IMR-90 (cell line): ENCODE measurements at regions not wholly inside any gene's neighbourhood (a gene's known extent, or its start where the extent isn't known, plus 50 kb on each side); places are given as distances from the start of the nearest gene placed in this dataset.

Source experiments
- BHLHE40 ChIP-seq: fragments of 150-350 bp; IDR thresholded peaks from 2 replicates; pipeline ENCODE4 v1.6.1; 2016; ENCODE audit warnings: mild to moderate bottlenecking, low read depth, low read length
- CEBPB ChIP-seq: IDR thresholded peaks from 2 replicates; pipeline ENCODE4 v1.6.1; 2012; ENCODE audit warnings: low read depth, low read length, improper control_type of control experiment
- CHD1 ChIP-seq: IDR thresholded peaks from 2 replicates; pipeline ENCODE4 v1.6.1; 2012; ENCODE audit warnings: low read depth, low read length, improper control_type of control experiment
- CTCF ChIP-seq: conservative IDR thresholded peaks from 2 replicates; pipeline ENCODE4 v1.5.1; 2012; ENCODE audit warnings: mild to moderate bottlenecking, low read depth, low read length, improper control_type of control experiment
- ELK1 ChIP-seq: fragments of 150-350 bp; IDR thresholded peaks from 2 replicates; pipeline ENCODE4 v1.6.1; 2016; ENCODE audit warnings: low read depth, mild to moderate bottlenecking, low read length, moderate library complexity, borderline replicate concordance
- MAFK ChIP-seq: IDR thresholded peaks from 2 replicates; pipeline ENCODE4 v1.6.1; 2012; ENCODE audit warnings: low read depth, low read length, improper control_type of control experiment
- MAZ ChIP-seq: IDR thresholded peaks from 2 replicates; pipeline ENCODE4 v1.6.1; 2012; ENCODE audit warnings: low read depth, mild to moderate bottlenecking, low read length, improper control_type of control experiment, moderate library complexity, borderline replicate concordance
- MXI1 ChIP-seq: IDR thresholded peaks from 2 replicates; pipeline ENCODE4 v1.6.1; 2012; ENCODE audit warnings: low read depth, mild to moderate bottlenecking, low read length, moderate library complexity, borderline replicate concordance
- POLR2A ChIP-seq: IDR thresholded peaks from 2 replicates; pipeline ENCODE4 v1.6.1; 2012; ENCODE audit warnings: mild to moderate bottlenecking, low read depth, low read length
- RAD21 ChIP-seq: IDR thresholded peaks from 2 replicates; pipeline ENCODE4 v1.6.1; 2012; ENCODE audit warnings: low read length, improper control_type of control experiment
- RCOR1 ChIP-seq: IDR thresholded peaks from 2 replicates; pipeline ENCODE4 v1.6.1; 2012; ENCODE audit warnings: mild to moderate bottlenecking, low read length, improper control_type of control experiment; ENCODE audit not compliant: insufficient replicate concordance
- RFX5 ChIP-seq: IDR thresholded peaks from 2 replicates; pipeline ENCODE4 v1.8.0; 2012; ENCODE audit warnings: low read depth, mild to moderate bottlenecking, low read length, moderate library complexity
- SMC3 ChIP-seq: fragments of 150-350 bp; IDR thresholded peaks from 2 replicates; pipeline ENCODE4 v1.6.1; 2016; ENCODE audit warnings: low read depth, mild to moderate bottlenecking, antibody characterized with exemption, low read length, moderate library complexity
- USF2 ChIP-seq: fragments of 150-350 bp; IDR thresholded peaks from 2 replicates; pipeline ENCODE4 v1.6.1; 2017; ENCODE audit warnings: mild to moderate bottlenecking, antibody characterized with exemption, low read length, low read depth

GRCh38 chr22:27148055-27148454, 490.7 kb downstream of the MIAT start:
- TF ChIP-seq CTCF, result no peak
- TF ChIP-seq CEBPB, result no peak
- no peak for TF ChIP-seq RCOR1
- no peak for TF ChIP-seq MAFK
- TF ChIP-seq POLR2A, result no peak
- no peak for TF ChIP-seq RFX5
- no peak for TF ChIP-seq RAD21
- no peak for TF ChIP-seq MXI1
- TF ChIP-seq ELK1, result no peak
- TF ChIP-seq BHLHE40, result no peak
- no peak for TF ChIP-seq SMC3
- no peak for TF ChIP-seq USF2
- no peak for TF ChIP-seq CHD1
- no peak for TF ChIP-seq MAZ
